NCI-H460 (cell line): ENCODE measurements at regions not wholly inside any gene's neighbourhood (a gene's known extent, or its start where the extent isn't known, plus 50 kb on each side); places are given as distances from the start of the nearest gene placed in this dataset.
"Not testable (repeated sequence)": the region's sequence is repeated elsewhere in the genome, so short reads cannot be mapped to it uniquely, and the experiment has no call there.

ENCODE experiments used
- DNase-seq: peaks from one replicate; pipeline ENCODE4 v3.0.0-alpha.2; 2016; ENCODE audit warnings: low read depth; ENCODE audit errors: extremely low read depth

DNA sequence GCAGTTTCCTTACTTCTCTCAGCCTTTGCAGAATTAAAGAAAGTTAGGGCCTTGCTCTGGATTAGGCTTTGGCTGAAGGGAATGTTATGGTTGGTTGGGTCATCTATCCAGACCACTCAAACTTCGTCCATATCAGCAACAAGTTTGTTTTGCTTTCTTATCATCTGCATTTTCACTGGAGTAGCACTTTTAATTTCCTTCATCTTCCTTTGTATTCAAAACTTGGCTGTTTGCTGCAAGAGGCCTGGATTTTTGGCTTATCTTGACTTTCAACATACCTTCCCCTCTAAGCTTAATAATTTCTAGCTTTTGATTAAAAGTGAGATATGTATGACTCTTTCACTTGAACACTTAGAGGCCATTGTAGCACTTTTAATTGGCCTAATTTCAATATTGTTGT lies 126.7 kb upstream of the CENPE start:
- DNase-seq = no peak

DNA sequence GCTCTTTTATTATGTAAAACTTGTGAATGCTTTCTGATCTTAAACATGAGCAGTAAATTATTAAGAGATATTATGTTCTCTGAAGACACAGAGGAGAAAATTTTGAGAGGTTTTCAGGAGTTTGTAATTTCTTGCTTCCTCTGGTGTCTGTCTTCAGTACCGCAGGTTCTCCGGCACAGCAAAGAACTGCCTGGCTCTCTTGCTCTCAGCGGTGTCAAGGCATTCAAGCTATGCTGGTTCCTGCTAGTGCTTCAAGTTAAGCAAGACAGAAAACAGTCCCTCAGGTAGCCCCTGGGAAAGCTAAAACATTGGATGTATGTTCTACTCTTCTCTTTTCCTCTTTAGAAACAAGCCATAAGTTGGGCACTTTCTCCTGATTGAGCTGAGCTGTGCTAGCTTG lies 120.2 kb upstream of the CENPE start:
- no peak for DNase-seq

DNA sequence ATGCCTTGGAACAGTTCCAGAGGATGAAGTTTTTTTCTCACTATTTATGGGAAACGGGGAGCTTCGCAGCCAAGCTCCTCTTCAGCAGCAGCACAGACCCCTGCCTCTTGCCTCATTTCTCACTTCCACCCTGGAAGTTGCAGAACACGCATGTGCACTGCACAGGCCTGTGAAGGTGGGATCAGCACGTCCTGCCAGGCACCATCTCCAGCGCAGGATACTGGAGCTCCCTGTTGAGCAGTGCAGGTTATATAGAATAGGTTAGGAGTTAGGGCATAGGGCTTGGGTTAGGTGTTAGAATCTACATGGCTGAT lies 110.1 kb upstream of the CENPE start:
- DNase-seq = no peak

DNA sequence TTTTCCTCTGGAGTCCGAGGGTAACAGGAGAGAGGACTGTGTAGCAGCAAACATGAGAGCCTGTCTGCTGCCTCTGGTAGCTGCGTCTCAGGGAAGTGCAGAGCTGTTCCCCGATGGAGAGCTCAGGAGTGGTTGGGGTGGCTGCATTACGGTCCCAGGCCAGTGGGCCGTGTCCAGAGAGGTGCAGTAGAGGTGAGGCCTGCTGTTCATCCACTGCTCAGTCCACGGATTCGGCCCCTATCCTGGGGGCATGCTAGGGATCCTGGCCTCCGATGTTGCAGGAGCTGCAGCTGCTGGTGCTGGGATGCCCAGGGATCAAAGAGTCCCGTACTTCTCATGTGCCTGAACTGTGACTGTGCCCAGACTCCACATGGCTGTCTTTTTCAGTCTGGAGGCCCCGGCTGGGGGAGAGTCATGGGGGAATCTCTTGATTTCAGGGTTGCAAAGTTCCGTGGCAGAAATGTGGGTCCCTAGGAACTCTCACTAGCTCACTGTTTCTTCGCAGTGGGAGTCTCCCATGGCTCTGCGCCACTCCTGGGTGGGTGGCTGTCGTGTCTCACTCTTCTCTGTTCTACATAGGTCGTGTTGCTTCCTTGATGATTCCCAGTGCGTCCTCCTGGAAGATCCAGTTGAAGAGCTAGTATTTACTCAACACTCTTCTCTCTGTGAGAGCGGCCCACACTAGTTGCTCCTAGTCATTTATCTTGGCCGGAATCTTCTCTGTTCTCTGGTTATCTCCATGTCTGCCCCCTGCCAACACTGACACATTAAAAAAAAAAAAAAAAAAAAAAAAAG lies 109.5 kb upstream of the CENPE start:
- no peak for DNase-seq

DNA sequence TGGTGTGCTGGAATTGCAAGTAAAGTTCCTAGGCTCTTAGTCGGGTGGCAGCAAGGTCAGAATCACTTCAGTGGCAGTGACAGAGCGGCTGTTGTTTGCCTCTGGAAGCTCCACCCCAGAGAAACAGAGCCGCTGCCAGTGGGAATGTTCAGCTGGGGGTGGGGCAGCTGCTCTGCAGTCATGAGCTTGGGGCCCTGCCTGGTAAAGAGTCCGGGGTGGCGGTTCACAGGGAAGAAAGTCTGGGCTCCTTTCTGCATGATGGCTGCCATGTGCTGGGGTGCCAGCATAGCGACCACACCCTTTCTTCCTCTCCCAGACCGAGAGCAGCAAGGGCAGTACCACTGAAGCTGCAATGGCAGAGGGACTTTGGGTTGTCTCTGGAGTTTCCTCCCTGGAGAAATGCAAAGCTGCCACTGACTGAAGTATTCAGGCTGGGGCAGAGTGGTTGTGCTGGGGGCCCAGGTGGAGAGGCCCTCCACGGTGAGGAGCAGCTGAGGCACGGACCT lies 108.8 kb upstream of the CENPE start:
- DNase-seq = no peak

DNA sequence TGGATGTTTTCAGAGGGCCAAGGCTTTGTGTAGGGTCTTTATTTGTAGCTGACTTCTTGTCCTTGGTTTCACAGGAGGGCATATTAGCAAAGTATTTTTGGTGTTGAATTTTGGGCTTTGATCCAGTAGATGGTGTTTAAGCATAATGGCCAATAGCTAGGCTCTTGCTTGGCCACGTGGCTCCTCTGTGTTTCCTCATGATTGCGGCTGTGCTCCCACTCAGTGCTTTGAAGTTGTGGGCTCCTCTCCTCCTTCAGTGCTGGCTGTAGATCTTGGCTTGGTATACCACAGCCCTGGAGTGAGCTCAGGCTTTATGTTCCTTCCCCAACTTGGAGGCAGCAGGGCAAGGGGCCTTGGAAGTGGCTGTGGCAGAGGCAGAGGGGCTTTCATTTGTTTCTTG lies 107.2 kb upstream of the CENPE start:
- DNase-seq = no peak

DNA sequence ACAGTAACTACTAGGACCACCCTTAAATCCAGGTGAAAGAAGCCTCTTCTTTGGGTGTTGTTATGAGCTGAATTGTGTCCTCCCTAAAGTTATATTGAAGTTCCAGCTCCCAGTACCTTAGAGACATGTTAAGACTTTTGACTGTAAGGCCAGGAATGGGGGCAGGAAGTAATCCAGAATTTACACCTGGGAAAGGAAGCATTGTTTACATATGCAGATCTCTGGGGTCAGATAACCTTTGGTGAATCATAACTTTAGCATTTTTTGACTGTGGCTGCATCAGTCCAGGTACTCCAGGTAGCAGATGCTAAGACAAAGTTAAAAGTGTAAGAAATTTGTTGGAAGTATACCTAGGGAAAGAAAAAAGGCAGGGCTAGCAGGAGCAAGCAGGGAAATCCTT lies 104.9 kb upstream of the CENPE start:
- DNase-seq = no peak

DNA sequence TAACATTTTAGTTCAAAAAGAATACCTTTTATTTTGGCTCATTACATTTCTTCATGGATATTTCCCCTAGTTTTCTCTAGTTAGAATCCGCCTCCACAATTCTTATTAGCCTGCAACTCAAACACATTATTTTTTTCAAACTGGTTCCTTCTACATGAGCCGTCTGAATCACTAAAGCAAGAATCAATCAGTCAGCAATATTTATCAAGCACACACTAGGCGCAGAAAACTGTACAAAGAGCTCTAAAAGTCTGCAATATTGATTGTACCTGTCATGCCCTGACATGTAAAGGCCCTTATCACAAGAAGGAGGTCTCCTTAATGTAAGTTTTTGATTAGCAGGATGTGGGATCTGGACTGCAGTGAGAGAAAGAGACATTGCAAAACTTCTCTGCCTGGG lies 94.8 kb upstream of the CENPE start:
- no peak for DNase-seq

DNA sequence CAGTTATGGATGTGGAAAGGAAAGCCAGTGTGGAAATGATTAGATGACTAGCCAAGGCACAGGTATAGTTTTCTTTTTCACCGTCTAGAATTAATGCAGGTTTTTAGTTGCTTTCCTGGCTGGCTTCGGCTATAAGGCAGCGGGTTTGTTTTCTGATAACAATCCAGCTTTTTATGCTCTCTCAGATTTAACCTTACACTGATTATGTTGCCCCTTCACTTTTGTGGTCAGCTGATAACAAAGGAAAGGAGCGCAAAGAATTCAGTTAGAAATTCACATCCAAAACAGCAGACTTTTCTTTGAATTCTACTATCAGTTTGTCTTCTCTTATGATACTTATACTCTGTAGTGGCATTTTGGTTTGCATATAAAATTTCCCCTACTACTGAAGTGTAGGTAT lies 94.2 kb upstream of the CENPE start:
- DNase-seq = no peak

DNA sequence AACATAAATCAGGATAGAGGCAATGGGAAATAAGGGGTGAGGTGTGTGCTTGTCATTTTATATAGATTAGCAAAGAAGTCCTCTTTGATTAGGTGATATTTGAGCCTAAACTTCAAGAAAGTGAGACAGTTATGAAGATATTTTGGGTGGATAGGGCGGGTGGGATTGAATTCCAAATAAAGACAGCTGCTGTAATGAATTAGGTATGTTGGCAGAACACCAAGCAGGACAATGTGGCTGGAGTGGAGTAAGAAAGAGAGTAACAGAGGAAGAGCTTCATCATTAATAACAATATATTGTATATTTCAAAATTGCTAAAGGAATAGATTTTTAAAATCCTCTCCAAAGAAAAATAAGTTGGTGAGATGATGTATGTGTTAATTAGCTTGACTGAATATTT lies 91.0 kb upstream of the CENPE start:
- DNase-seq = no peak

DNA sequence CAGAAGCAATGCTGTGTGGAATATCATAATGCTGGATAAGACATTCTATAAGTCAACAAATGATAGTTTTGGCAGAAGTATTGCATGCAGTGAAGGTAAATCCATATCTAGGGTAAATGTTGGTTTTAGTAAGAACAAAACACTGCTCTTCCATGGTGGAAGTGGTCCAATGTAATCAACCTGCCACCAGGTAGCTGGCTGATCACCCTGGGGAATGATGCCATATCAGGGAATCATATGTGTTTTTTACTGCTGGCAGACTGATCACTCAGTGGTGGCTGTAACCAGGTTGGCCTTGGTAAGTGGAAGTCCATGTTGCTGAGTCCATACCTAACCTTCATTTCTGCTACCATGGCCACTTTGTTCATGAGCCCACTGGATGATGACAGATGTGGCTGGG lies 74.0 kb upstream of the CENPE start:
- DNase-seq = no peak

DNA sequence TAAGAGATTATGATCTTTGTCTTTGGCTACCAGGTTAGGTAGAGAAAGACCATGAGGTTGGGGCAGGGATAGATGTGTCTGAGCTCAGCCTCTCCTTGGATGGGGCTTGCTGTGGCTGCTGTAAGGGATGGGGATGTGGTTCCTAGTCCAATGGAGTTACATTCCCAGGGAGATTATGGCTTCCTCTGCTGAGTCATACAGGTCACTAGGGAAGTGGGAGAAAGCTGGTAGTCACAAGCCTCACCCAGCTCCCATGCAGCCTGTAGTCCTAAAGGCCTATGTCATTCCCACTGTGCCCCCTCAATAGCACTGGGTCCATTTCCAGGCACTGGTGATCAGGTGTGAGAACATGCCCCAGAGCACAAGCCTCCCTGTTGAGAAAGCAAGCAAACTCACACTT lies 70.6 kb upstream of the CENPE start:
- DNase-seq = no peak

DNA sequence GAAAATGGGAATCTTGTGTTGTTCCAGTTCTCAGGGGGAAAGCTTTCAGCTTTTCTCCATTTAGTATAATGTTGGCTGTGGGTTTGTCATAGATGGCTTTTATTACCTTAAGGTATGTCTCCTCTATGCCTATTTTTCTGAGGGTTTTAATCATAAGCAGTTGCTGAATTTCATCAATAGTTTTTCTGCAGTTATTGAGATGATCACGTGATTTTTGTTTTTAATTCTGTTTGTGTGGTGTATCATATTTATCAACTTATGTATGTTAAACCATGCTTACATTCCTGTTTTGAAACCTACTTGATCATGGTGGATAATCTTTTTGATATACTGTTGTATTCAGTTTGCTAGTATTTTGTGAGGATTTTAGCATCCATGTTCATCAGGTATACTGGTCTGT lies 66.8 kb upstream of the CENPE start:
- no peak for DNase-seq

DNA sequence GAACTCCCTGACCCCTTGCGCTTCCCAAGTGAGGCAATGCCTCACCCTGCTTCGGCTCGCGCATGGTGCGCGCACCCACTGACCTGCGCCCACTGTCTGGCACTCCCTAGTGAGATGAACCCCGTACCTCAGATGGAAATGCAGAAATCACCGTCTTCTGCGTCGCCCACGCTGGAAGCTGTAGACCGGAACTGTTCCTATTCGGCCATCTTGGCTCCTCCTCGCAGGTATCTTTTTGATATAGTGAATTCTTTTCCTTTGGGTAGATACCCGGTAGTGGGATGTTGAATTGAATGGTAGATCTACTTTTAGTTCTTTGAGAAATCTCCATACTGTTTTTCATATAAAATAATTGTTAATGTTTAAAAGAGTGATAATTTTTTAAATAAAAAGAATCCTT lies 57.9 kb upstream of the CENPE start:
- DNase-seq = not testable (repeated sequence)
